ENCODE measurements at regions not wholly inside any gene's neighbourhood (a gene's known extent, or its start where the extent isn't known, plus 50 kb on each side); places are given as distances from the start of the nearest gene placed in this dataset.

DNA sequence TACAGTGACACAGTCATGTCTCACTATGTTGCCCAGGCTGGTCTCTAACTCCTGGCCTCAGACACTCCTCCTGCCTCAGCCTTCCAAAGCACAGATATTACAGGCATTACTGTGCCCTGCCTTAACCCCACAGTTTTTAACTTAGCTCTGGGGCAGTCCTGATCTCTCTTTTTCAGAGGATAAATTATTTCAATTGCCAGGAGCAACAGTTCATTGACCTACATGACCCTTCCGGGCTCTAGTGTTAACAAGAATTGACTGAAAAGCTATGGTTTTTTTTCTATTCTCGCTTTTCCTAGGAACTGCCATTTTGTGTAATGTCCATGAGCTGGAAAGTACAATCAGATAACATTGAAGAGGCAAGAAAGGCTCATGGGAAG is 92.8 kb downstream of the HNRNPLL start:
- DNase-seq (ENCODE audit: low spot score): no peak

DNA sequence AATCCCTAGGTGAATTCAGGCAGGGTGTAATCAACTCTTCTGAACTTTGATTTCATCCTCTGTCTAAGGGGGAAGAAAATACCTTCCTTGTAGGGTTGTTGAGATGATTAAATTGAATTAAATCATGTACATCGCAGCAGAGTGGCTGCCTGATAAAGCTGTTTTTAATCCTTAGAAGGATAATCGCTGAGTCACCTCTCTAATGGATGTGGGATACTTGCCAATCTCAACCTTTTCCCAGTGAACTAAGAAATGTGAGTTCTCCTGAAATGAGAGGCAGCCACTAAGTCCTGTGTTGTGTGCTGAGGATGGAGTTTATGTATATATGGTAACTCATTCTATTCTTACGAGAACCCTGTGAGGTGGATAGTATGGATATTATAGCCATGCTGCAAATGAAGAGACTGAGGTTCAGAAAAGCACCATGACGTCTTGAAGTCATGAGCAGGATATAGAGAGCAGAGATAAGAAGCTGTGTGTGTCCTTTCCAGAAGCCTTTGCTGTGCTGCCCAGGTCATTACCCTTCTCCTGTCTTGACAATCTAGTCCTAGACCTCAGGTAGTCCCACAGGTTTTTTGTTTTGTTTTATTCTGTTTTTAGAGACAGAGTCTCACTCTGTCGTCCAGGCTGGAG is 93.3 kb downstream of the HNRNPLL start:
- no peak for DNase-seq (ENCODE audit: low spot score)

DNA sequence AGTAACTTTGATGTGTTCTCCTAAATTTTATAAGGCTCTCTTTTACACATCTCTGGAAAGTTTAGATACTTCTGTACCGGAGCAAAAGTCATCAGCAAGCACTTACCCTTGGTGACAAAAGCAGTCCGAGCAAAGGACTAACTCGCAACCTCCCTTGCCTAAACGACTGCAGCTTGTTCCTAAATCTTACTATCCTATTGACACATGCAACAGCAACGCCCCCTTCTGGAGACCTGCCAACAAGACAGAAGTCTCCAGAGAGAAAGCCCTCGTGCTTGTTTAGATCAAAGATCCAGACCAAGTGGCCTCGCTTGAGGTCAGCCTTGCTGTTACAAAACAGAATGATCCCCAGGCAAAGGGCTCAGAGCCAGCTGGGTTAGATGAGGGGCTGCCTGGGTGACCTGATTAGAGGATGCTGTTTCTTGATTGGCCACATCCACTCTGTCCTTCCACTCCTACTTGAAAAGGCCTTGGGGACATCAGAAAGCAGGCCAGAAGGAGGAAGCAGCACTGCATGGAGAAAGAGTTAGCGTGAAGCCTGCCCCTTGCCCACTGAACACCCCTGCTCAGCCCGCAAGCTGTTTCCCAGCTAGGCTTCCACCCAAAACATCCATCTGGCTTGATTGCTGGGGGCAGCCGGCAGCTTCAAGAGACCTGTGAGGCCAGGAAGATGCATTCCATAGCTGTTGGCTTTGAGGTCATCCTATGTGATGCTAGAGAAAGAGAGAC is 94.3 kb downstream of the HNRNPLL start:
- peak; percentile 90 for DNase-seq (ENCODE audit: low spot score)

DNA sequence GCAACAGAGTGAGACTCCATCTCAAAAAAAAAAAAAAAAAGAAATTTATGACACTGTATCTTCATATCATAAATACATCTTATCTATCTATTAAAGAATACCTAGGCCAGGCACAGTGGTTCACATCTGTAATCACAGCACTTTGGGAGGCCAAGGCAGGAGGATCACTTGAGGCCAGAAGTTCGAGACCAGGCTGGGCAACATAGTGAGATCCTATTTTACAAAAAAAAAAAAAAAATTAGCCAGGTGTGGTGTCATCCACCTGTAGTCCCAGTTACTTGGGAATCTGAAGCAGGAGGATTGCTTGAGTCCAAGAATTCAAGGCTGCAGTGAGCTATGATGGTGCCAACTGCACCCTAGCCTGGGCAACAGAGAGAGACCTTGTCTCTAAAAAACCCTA is 95.0 kb downstream of the HNRNPLL start:
- no peak for DNase-seq (ENCODE audit: low spot score)

DNA sequence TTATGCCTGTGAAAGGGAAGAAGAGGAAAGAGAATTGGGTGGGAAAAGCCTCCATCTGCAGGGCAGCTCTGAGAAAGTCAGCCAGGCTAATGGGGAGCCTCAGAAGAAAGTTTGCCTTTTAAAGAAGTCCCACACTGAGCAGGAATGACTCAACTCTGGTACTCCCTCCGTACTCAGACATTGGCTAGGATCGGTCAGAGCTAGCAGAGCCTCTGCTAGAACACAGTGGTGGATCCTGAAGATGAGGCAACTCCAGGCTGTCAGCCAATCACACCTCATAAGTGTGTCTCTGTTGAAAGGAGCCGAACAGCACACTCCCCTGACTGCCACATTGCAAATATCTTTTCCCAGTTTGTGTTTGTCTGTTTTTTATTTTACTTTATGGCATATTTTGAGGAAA is 96.9 kb downstream of the HNRNPLL start:
- DNase-seq (ENCODE audit: low spot score): peak; percentile 69

DNA sequence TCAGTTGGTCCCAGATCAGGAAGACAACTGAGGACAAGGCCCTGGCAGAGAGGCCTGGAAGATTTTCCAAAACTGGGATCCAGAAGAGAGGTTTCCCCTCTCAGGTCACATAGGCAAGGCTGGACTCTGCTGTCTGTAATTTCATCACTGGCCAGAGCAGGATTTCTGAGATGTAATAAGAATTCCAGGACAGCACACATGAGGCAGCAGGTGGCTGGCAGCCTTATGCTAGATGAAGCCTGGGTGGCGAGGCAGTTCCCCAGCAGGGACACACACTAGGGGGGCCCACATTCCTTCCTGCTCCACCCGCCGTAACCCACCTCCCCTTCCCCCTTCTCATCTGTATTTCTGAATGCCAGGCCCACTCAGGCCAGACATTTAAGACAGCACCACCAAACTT is 98.6 kb downstream of the HNRNPLL start:
- DNase-seq (ENCODE audit: low spot score): no peak

DNA sequence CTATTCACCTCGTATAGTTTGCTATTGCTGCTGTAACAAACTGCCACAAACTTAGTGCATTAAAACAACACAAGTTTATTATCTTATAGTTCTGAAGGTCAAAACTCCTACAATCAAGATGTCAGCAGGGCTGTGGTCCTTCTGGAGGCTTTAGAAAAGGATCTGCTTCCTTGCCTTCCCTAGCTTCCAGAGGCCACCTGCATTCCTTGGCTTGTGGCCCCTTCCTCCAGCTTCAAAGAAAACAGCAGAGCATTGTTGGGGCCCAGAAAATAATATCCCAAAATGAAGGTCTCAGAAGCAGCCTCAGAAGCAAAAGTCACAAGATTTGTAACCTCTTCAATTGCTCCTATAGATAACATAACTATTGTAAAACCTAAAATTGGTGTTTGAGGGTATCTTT is 100.6 kb downstream of the HNRNPLL start:
- no peak for DNase-seq (ENCODE audit: low spot score)

DNA sequence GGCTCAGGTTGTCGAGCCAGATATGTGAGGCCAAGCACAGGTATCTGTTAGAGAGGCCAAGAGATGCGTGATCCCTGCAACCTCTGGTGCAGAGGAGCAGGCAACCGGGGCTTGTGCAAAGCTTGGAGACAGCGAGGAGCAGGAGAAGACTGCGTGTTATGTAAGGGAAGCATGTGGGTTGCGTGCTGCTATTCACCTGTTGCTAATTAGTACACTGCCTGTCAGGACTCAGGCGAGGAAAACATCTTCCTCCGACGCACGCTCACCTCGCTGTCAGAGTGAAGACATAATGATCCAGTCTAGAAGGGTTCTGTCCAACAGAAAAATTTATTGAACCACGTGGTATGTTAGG is 102.5 kb downstream of the HNRNPLL start:
- DNase-seq (ENCODE audit: low spot score): no peak

DNA sequence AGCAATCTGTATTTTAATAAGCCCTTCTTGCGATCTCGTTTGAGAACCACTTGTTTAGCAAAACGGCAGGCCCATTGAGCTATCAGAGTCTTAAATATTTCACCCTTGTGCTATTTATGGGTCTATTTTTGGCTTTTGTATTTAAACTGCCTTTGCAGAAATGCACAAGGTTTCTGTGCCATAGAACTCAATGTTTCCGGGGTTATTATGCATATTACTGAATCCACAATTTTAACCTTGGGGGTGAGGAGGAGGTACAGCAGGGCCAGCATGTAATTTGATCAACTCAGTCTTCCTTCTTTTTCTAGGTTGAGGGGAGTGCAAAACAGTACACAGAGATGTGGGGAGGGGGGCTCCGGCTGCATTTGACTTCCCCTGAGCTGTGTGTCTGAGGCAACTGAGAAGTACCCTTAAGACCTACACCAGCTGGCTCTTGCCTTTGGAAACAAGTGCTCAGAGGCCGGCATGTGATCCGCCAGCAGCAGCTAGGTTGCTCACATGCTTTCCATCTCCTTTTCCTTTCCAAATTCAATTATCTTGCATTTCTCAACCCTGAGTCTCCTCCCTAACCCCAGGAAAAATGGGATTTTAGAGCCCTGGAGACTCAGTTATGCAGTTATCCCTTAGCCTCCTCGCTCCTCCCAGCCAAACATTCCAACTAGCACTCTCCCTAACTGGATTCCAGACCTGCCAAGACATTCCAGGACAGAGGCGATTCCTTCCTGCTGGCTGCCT is 103.0 kb downstream of the HNRNPLL start:
- no peak for DNase-seq (ENCODE audit: low spot score)

DNA sequence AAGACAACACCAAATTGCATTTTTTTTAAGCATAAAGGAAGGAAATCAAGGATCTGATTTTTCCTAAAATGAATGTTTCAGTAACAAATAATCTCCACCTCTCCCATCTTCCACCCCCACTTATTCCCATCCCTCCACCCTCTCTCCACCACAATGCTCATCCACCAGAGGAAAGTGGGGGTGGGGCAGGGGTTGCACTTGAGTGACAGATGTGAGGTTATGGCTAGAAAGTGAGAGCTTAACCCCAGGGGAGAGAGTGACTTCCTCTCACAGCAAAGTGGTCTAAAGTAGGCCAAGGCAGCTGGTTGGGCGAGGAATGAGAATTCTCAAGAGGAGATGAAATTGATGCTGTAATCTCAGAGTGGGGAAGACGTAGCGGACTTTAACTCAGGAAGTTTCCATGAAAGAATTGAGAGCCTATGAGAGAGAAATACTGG is 104.7 kb downstream of the HNRNPLL start:
- no peak for DNase-seq (ENCODE audit: low spot score)

DNA sequence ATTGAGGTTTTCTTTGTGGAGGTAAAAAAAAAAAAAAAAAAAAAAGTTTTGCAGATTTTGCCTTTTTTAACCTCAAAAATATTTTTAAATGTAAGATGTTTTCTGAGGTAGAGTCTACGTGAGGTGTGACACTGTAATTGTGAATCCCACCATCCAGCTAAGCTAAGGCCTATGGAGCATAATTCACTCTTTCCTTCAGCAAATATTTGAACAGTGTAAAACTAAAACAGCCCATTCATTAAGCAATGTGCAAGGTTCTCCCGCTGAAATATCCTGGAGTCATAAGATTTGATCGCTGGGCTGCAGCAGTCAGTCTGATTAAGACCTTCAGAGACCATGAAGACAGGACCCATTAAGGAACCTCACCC is 105.1 kb downstream of the HNRNPLL start:
- DNase-seq (ENCODE audit: low spot score): no peak

DNA sequence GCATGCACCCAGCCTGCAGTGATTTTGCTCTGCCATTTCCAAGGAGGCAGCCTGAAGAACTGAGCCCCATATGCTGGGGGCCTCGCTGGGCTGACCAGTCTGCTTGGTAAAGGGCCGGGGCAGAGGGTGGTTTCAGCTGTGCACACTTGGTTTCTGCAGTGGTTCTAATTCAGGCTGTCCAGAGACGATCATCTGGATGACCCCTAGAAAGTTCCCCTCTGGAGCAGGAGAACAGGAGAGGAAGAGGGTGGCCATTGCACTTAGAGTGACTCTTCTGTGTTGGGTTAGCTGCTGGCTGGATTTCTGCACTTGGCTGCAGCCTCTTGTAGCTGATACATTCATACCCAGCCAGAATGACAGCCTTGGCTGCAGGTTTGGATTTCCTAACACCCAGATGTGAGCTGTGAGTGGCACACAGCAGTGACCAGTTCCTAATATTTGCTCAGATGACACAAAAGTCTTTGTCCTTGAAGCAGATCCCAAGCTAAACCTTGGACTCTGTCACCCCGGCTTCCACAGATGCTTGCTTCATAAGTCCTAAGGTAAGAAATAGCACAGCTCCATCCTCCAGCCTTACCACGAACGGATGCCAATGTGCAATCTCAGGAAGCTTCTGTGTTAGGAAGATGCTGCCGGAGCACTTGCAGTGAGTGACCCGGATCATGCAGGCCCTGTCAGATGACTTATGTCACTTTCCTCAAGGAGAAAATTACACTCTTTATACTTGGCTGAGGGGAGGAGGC is 105.6 kb downstream of the HNRNPLL start:
- DNase-seq (ENCODE audit: low spot score): no peak

DNA sequence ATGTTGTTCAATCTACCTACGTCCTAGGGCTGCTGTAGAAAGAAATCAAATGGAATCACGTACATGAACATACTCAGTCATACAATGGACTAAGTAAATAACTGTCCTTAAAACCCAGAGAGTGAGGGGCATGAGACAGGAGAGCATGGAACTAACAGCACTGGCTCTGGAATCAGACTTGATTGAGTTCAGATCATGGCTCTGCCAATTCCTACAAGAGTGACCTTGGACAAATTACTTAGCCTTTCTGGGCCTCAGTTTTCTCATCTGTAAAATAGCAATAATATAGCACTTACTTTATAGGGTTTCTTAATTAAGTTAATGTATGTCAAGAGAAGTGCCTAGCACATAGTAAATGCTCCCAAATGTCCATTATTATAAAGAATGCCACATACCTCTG is 106.8 kb downstream of the HNRNPLL start:
- no peak for DNase-seq (ENCODE audit: low spot score)

DNA sequence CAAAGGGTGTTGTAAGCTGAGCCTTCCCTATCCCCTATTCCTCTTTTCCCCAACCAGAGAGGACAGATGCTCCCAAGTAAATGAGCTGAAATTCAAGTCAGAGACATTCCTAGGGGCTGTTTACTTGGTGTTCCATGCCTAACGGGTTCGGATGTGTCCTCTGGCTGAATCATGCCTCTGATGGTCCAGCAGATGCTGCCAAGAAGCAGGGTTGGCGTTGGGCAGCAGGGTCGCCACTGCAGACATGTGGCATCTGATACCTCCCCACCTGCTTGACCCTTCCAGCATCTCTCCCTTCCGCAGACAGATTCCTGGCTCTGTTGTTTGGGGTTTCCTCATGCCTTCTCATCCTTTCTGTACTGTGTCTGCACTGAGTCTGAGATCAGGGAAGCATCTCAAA is 108.3 kb downstream of the HNRNPLL start:
- no peak for DNase-seq (ENCODE audit: low spot score)

DNA sequence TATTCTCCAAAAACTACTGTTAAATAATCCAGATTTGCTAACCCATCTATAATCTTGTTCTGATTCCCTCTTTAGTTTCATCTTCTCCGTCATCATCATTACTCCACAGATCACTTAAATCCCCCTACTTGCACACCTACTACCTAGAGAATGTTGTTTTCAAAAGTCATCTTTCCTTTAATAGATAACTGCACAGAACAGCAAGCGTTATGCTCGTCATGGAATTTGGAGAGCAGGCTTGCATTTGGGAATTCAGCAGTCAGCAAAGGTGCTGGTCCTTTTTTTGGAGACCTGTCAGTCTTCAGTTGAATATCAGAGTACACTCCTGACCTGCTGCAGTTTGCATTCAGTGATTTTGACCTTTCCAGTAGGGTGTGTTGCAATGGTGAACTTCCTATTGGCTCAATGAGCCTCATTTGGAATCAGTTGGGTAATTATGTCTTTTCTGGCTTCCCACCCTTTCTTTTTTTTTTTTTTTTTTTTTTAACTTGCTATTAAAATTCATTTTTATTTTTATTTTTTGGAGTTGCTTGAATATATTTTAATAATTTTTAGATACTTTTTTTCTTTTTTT is 110.6 kb downstream of the HNRNPLL start:
- no peak for DNase-seq (ENCODE audit: low spot score)

DNA sequence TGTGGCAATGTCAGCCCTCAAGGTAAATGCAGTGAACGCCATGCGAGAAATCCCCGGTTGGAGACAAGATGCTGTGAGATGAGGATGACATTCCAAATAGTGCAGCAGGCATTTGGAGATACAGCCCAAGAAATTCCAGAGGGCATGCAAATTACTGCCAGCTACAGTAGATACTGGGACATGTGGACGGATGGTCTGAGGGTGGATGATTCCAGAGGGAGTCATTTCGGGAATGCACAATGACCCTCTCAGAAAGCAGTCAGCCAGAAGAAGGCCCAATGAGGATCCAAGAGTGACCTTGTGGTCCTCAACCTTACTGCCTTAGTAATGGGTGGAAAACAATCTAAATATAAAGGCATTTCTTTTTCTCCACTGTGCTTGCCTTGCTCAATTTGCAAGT is 111.3 kb downstream of the HNRNPLL start:
- DNase-seq (ENCODE audit: low spot score): no peak

DNA sequence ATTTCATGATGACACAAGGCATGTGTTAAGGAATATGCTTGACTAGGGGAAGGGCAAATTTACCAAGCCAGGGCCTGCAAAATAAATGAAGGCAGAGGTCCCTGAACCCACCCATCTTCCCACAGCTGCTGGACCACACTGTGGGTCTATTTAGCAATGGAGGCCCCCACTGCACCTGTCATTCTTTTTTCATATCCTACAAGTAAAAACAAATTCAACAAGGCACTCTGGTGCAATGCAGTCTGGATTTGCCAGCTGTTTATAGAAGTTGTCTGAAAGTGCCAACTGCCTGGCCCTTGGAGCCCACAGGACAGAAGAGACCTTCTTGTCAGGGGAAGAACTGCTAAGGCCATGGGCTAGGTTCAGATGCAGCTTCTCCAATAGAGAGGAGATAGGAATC is 112.8 kb upstream of the ATL2 start:
- DNase-seq (ENCODE audit: low spot score): no peak

DNA sequence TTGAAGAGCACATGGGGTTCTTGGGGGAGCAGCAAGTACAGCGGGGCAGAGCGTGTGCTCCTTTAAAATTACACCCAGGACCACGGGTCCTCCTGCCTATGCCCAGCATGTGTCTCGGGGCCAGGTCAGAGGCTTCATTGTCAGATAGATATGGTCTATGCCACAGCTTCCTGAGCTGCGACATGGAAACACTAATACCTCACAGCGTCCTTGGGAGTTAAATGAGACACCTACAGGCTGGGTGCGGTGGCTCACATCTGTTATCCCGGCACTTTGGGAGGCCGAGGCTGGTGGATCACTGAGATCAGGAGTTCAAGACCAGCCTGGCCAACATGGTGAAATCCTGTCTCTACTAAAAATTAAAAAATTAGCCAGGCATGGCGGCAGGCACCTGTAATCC is 110.8 kb upstream of the ATL2 start:
- DNase-seq (ENCODE audit: low spot score): no peak

DNA sequence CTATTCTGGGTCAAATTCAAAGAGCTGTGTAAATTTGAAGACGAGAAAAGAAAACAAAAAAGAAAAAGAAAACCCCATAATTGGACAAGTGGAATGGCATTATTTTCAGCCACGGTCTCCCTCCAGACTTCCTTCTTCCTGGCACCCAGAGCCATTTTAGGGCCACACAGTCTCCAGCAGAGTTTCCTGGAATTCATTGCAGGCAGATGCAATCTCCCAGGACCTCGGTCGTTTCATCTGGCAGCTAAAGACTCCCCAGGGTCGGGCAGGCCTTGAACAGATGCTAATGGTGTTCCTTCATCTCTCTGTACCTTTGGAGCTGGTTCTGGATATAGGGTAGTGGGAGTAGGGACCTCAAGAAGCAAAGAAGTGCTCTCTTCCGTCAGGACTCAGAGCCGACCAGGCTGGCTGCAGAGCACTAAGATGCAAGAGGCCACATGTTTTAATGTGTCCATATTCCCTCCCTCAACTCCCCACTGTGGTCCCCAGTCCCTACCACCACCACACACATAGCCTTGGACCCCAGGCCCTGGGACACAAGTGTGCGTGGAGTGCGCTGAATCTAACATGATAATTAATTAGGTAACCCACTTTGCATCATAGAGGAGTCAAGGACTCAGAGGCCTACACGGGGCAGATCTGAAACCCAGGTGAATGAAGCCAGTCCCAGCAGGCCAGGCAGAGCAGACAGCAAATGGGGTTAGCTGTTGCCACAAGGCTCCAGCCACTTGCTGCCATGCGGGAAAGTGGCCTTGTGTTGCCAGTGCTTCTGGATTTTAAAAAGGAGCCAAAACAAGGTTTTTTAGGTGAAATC is 109.3 kb upstream of the ATL2 start:
- no peak for DNase-seq (ENCODE audit: low spot score)

DNA sequence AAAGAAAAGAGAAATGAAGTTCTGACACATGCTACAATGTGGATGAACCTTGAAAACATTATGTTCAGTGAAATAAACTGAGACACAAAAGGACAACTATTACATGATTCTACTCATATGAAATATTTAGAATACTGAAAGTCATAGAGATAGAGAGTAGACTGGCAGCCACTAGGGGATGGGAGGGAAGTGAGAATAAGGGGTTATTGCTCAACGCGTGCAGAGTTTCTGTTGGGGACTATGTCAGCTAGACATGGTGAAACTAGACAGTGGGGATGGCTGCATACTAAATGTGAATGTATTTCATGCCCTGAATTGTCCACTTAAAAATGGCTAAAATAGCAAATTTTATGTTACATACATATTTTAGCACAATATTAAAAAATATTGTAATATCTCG is 108.7 kb upstream of the ATL2 start:
- DNase-seq (ENCODE audit: low spot score): no peak

DNA sequence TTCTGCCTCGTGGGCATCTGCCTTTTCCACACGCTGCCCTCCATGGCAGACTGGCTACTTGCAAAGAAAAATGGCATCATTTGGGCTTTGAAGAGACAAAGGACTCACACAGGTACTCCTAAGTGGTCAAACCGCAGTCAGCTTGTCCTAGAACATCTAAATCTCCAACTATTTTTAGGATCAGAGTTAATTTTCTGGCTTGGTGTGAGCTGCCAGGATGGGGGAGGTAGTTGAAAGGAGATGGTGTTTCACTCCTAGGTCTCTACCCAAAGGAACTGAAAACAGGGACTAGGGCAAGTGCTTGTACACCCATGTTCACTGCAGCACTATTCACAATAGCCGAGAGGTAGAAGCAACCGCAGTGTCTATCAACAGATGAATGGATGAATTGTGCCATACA is 107.9 kb upstream of the ATL2 start:
- no peak for DNase-seq (ENCODE audit: low spot score)

Data from ureter (tissue), 1 donor.